ENCODE measurements at regions not wholly inside any gene's neighbourhood (a gene's known extent, or its start where the extent isn't known, plus 50 kb on each side); places are given as distances from the start of the nearest gene placed in this dataset.
A peak's percentile ranks its signal among the peaks of the same experiment; 100 is the strongest.

DNA sequence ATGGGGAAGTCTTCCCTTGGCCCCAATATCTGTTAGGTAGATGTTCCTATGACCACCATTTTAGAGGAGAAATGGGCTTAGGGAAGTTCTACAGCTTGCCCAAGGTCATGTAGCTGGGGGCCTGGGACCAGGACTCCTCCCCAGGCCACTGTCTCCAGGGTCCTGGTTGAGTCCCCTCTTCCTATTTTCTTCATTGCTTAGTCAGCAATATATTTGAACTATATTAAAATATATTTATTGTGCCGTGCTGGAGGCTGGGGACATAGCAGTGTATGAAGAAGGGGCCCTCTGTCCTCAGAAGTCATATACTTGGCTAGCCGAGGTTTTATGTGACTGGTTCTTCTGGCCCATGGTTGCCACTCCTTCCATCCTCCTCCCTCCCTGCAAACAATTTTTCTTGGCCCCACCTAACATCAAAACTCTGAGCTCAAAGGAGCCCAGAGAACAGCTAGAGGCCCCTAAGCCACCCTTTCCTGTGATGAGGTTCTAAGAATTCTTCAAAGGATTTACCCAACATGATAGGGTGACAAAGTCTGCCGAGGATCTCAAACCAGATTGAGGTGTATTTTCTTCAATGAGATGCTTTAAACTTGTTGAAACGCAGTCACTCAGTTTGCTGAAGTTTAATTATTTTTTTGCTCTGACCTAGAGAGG is 121.2 kb upstream of the RASGRP1 start:
- no peak for DNase-seq (ENCODE audit: insufficient read length, low spot score)
- TF ChIP-seq, protein P1, sequence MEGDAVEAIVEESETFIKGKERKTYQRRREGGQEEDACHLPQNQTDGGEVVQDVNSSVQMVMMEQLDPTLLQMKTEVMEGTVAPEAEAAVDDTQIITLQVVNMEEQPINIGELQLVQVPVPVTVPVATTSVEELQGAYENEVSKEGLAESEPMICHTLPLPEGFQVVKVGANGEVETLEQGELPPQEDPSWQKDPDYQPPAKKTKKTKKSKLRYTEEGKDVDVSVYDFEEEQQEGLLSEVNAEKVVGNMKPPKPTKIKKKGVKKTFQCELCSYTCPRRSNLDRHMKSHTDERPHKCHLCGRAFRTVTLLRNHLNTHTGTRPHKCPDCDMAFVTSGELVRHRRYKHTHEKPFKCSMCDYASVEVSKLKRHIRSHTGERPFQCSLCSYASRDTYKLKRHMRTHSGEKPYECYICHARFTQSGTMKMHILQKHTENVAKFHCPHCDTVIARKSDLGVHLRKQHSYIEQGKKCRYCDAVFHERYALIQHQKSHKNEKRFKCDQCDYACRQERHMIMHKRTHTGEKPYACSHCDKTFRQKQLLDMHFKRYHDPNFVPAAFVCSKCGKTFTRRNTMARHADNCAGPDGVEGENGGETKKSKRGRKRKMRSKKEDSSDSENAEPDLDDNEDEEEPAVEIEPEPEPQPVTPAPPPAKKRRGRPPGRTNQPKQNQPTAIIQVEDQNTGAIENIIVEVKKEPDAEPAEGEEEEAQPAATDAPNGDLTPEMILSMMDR (IDR thresholded peaks at IDR 0.05; ENCODE audit: insufficient read depth, missing control alignments), result no peak
- FAIRE-seq, result no peak

DNA sequence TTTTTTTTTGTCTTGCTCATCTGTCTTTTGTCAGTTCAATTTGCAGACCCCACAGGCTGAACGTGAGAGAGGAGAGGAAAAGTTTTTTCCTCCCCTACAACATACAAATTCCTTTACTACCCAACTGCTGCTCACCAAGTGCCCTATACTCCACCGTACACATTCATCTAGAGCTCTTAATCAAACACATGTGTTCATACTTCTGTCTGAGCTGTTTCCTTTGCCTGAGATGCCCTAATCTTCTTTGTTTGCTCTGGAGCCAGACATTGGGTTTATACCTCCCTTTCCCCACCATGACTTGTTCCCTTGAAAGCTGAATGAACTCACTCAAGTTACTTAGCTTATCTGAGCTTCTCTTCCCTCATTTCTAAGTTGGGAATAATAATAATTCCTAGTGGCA is 122.7 kb upstream of the RASGRP1 start:
- TF ChIP-seq, protein P1 (IDR thresholded peaks at IDR 0.05; ENCODE audit: insufficient read depth, missing control alignments), result no peak
- no peak for FAIRE-seq

DNA sequence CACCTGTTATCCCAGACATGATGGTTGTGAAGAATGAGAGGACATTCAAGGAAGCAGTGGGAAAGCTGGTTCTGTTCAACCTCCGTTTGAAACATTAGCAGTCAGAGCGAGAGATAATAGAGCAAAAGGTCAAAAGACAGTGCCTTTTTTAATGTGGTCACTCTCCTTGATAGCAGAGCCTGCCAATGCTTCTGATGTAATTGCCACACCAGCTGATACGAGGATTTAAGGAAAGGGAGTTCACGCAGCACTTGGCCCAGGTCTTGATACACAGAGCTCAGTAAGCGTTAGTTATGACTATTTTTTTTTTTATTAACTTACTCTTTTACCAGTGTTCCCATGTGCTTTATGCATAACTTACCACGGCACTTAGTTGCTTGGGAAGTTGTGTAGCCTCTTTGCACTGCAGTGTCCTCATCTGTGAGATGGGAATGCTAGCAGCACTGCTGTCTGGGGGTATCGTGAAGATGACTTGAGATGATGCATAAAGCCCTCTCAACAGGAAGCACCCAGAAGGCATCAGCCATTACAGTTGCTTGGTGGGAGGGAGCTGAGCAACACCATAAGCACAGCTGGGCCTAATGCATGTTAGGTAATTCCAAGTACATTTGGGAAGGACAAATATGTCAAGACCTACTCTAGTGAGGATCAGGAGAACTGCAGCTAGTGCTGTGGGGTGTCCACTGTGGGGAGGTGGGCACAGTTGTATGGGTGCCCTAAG is 123.3 kb upstream of the RASGRP1 start:
- TF ChIP-seq, protein P1 (IDR thresholded peaks at IDR 0.05; ENCODE audit: insufficient read depth, missing control alignments), result no peak
- no peak for DNase-seq (ENCODE audit: insufficient read length, low spot score)
- no peak for FAIRE-seq

More for the DNA sequence above, 122.7 kb upstream of the RASGRP1 start:
- DNase-seq (ENCODE audit: insufficient read length, low spot score), result no peak

DNA sequence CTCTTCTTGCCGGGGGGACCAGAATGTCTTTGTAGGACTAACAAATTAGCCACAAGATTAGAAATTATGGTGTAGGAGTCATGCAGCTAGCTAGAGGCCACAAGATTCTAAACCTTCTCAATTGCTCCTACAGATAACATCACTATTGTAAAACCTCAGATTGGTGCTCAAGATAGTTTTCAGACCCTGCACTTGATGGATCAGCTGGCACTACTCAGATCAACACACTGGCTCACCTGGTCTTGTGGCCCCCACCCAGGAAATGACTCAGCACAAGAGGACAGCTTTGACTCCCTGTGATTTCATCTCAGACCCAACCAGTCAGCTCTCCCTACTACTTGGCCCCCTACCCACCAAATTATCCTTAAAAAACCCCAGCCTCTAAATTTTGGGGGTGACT is 124.1 kb upstream of the RASGRP1 start:
- TF ChIP-seq, protein P1 (IDR thresholded peaks at IDR 0.05; ENCODE audit: insufficient read depth, missing control alignments), result no peak
- DNase-seq (ENCODE audit: insufficient read length, low spot score) (no peak), FAIRE-seq (no peak)

DNA sequence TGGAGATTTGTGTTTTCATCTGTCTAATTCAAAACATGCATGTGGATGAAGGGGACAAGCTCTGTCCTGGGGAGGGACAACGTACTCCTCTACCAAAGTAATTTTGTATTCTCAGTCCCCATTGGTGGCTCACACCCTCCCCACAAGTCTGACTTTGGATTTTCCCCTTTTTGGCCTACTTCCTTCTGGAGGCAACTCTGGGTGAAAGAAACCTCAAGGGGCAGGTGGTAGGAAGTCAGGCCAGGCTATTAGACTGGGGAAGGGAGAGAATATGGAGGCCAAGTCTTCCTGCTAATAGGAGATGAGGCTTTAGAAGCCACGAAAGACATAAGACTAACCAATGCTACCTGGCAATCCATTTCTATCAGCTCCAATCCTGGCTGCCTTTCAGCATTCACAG is 124.9 kb upstream of the RASGRP1 start:
- DNase-seq (ENCODE audit: insufficient read length, low spot score), result no peak
- no peak for FAIRE-seq
- TF ChIP-seq, protein P1 (IDR thresholded peaks at IDR 0.05; ENCODE audit: insufficient read depth, missing control alignments), result no peak

DNA sequence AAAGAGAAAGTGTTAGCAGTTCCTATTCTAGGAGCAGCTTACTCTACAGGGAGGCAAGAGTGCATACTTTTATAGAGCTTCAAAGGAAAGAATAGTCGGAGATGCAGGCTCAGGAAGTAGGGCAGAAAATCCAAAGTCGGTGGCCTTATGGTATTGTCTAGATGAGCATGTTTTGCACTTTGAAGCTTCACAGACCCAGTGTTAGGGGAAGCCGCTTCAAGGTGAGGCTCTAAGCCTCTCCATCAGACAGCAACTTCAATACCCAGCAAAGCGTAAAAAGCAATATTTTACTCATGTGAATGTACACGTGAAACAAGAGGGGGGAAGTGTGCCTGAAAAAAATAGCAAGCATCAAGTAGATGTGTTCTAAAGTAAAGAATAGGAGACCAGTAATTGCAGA is 125.6 kb upstream of the RASGRP1 start:
- FAIRE-seq (no peak), DNase-seq (ENCODE audit: insufficient read length, low spot score) (no peak)
- TF ChIP-seq, protein P1 (IDR thresholded peaks at IDR 0.05; ENCODE audit: insufficient read depth, missing control alignments), result no peak

DNA sequence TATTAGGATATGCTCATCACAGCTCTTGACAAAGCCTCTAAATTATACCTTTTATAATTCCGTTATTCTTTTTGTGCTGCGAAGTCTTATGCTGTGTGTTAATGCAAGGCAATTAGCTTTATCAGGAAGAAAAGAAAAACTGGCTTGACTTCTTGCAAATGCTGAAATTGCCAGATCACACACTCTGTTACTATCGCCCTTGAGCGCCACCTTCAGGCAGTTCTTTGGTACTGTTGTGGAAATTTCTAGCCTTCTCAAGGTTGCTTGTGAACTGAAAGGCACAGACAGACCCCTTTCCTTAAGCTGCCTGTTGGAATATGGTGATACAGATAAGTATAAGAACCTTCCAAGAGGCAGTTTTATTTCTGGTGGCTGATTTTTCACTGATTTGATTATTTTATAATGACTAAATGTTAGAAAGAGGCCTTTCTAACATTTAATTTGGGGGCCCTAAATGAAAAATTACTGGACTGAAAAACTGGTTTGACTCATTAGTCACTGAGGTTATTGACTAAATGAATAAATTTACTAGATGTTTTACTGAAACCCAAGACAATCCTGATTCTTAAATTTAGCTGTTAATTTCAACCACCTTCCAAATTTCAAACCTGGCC is 126.2 kb upstream of the RASGRP1 start:
- no peak for FAIRE-seq
- TF ChIP-seq, protein P1 (IDR thresholded peaks at IDR 0.05; ENCODE audit: insufficient read depth, missing control alignments), result peak; percentile 91
- DNase-seq (ENCODE audit: insufficient read length, low spot score), result no peak

Measured in D721Med (cell line).